Stomach (tissue), 8 donors: ENCODE measurements at regions not wholly inside any gene's neighbourhood (a gene's known extent, or its start where the extent isn't known, plus 50 kb on each side); places are given as distances from the start of the nearest gene placed in this dataset.

ENCODE experiments used
- DNase-seq, 2 donors: peaks; one replicate each; pipeline versions ENCODE4 v3.0.0 to v3.0.0-alpha.2; 2013 to 2019
- H3K27ac ChIP-seq, 5 donors: fragments of 200-600 bp in 4 of 5; sonication (generic) in 4 of 5; one replicate each; pipeline ENCODE4 v1.5.1; 2013 to 2019; ENCODE audit warnings: mild to moderate bottlenecking in 1 of 5, moderate library complexity in 1 of 5
- H3K27me3 ChIP-seq, 3 donors: fragments of 200-600 bp; sonication (generic); one replicate each; pipeline ENCODE4 v1.5.1; 2017 to 2019; ENCODE audit warnings: mixed run types in 1 of 3
- H3K36me3 ChIP-seq, 4 donors: fragments of 200-600 bp; sonication (generic); 1 replicate in 3 of 4; 2 replicates in 1 of 4; pipeline ENCODE4 v1.5.1; 2016 to 2019
- H3K4me1 ChIP-seq, 4 donors: fragments of 200-600 bp; sonication (generic); one replicate each; pipeline ENCODE4 v1.5.1; 2016 to 2019
- H3K4me3 ChIP-seq, 4 donors: fragments of 200-600 bp; sonication (generic) in 3 of 4; one replicate each; pipeline ENCODE4 v1.5.1; 2016 to 2019; ENCODE audit warnings: mild to moderate bottlenecking in 1 of 4
- H3K9me3 ChIP-seq, 4 donors: fragments of 200-600 bp; sonication (generic); one replicate each; pipeline ENCODE4 v1.5.1; 2016 to 2019
- CTCF ChIP-seq, 7 experiments: fragments of 450-650 bp in 4 of 7; fragments of 200-600 bp in 3 of 7; sonication (generic) in 3 of 7; IDR thresholded peaks; one replicate each; pipeline ENCODE4 v1.5.1; 2016 to 2019; ENCODE audit warnings: antibody characterized with exemption in 7 of 7, control low read depth in 2 of 7, mild to moderate bottlenecking in 1 of 7
- EP300 ChIP-seq: sonication (generic); formaldehyde crosslinking; IDR thresholded peaks from one replicate; pipeline ENCODE4 v1.6.1; 2017; ENCODE audit warnings: antibody characterized with exemption
- POLR2A ChIP-seq, 4 donors: fragments of 450-650 bp; IDR thresholded peaks; one replicate each; pipeline ENCODE4 v1.6.1; 2016; ENCODE audit warnings: antibody characterized with exemption in 4 of 4, control low read depth in 2 of 4, mild to moderate bottlenecking in 1 of 4, moderate library complexity in 1 of 4
- POLR2AphosphoS5 ChIP-seq, 3 donors: sonication (generic); formaldehyde crosslinking; IDR thresholded peaks; one replicate each; pipeline ENCODE4 v1.6.1; 2016; ENCODE audit warnings: antibody characterized with exemption in 3 of 3
- WGBS, 5 donors: extraction: QIAGEN DNeasy Blood & Tissue Kit in 3 of 5; methylation state at CpG; one replicate each; pipeline versions ENCODE4 v1.1.5 to v1.1.7; 2013 to 2018; 5-methylcytosine and 5-hydroxymethylcytosine counted together
- intact Hi-C: fragments of 100-400 bp; cut with DNase I; formaldehyde crosslinking; loops from one replicate; pipeline ENCODE4 v1.15.1; 2023; ENCODE audit warnings: low total_unique reads
- donor health status: healthy with polysubstance abuse.
- donor health status: Bipolar disorder and iron deficiency.
- donor health status: healthy.

GRCh38 chr4:162839814-162840213 is 326.9 kb downstream of the NAF1 start:
- WGBS, 5 donors = 85 to 94% (median 88%) methylated on average over 4 of the region's 4 CpGs
- Histone ChIP-seq H3K4me3 (no peak overlapping the region), H3K27ac (no peak overlapping the region), H3K27me3 (no peaks in the 10 kb centered on the region), H3K9me3 (peaks cover 0 to 5% (median 0%) of the 10 kb centered on the region in 4 donors), H3K4me1 (no peaks in the 10 kb centered on the region), H3K36me3 (no peaks in the 10 kb centered on the region)
- no peak for TF ChIP-seq POLR2A (IDR thresholded peaks at IDR 0.05)
- TF ChIP-seq CTCF (IDR thresholded peaks at IDR 0.05) = no peak
- no peak for TF ChIP-seq EP300
- TF ChIP-seq POLR2AphosphoS5 (IDR thresholded peaks at IDR 0.05) = no peak
- intact Hi-C loops = no loop called here
- DNase-seq = no peak

GRCh38 chr4:162838671-162839070 is 328.0 kb downstream of the NAF1 start:
- intact Hi-C loops = no loop called here
- peaks cover 0 to 5% (median 0%) of the 10 kb centered on the region in 4 donors for H3K9me3 ChIP-seq
- H3K4me3 ChIP-seq = no peak overlapping the region
- no peak overlapping the region for H3K27ac ChIP-seq
- WGBS, 5 donors = 91 to 98% (median 96%) methylated on average over 1 of the region's 1 CpG
- no peak for TF ChIP-seq POLR2AphosphoS5 (IDR thresholded peaks at IDR 0.05)
- TF ChIP-seq EP300 = no peak
- TF ChIP-seq POLR2A (IDR thresholded peaks at IDR 0.05) = no peak
- TF ChIP-seq CTCF (IDR thresholded peaks at IDR 0.05) = no peak
- H3K4me1 ChIP-seq = no peaks in the 10 kb centered on the region
- no peak for DNase-seq
- H3K36me3 ChIP-seq = no peaks in the 10 kb centered on the region
- H3K27me3 ChIP-seq = no peaks in the 10 kb centered on the region

GRCh38 chr4:162837679-162838078 is 329.0 kb downstream of the NAF1 start:
- intact Hi-C loops = no loop called here
- 66 to 81% (median 70%) methylated on average over 1 of the region's 1 CpG for WGBS, 5 donors
- H3K4me1 ChIP-seq = no peaks in the 10 kb centered on the region
- H3K9me3 ChIP-seq = peaks cover 0 to 5% (median 0%) of the 10 kb centered on the region in 4 donors
- H3K4me3 ChIP-seq = no peak overlapping the region
- H3K36me3 ChIP-seq = no peaks in the 10 kb centered on the region
- no peak for DNase-seq
- no peaks in the 10 kb centered on the region for H3K27me3 ChIP-seq
- no peak for TF ChIP-seq EP300
- no peak for TF ChIP-seq POLR2AphosphoS5 (IDR thresholded peaks at IDR 0.05)
- no peak for TF ChIP-seq CTCF (IDR thresholded peaks at IDR 0.05)
- TF ChIP-seq POLR2A (IDR thresholded peaks at IDR 0.05) = no peak
- no peak overlapping the region for H3K27ac ChIP-seq

GRCh38 chr4:162837241-162837640 is 329.4 kb downstream of the NAF1 start:
- peak in 1 of 2 donors; percentile 27 for DNase-seq
- WGBS, 5 donors = 63 to 93% (median 69%) methylated on average over 1 of the region's 1 CpG
- Histone ChIP-seq H3K27ac (no peak overlapping the region), H3K36me3 (no peaks in the 10 kb centered on the region), H3K9me3 (peaks cover 0 to 5% (median 0%) of the 10 kb centered on the region in 4 donors), H3K27me3 (no peaks in the 10 kb centered on the region), H3K4me3 (no peak overlapping the region), H3K4me1 (no peaks in the 10 kb centered on the region)
- intact Hi-C loops = no loop called here
- no peak for TF ChIP-seq EP300
- TF ChIP-seq POLR2A (IDR thresholded peaks at IDR 0.05) = no peak
- no peak for TF ChIP-seq CTCF (IDR thresholded peaks at IDR 0.05)
